ENCODE measurements at regions not wholly inside any gene's neighbourhood (a gene's known extent, or its start where the extent isn't known, plus 50 kb on each side); places are given as distances from the start of the nearest gene placed in this dataset.
"Not testable (repeated sequence)": the region's sequence is repeated elsewhere in the genome, so short reads cannot be mapped to it uniquely, and the experiment has no call there.

DNA sequence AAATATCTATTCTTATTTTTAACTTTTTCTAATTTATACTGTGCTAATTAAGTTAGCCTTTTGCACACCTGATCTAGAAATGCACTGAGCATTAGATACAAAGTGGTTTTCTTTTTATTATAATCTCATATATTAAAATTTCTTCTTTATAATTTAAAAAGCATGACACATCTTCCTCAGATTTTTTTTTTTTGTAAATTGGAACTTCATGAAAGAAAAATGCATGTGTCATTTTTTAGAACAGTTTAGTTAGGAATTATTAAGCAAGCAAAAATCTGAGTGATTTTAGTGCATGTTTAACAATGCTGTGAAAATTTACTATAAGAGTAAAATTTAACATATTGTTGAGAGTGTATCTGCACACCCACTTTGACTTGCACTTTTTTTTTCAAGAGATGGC lies 367.9 kb downstream of the TFEC start:
- no peak for FAIRE-seq
- DNase-seq (ENCODE audit: low spot score in 2 of 2), result no peak

DNA sequence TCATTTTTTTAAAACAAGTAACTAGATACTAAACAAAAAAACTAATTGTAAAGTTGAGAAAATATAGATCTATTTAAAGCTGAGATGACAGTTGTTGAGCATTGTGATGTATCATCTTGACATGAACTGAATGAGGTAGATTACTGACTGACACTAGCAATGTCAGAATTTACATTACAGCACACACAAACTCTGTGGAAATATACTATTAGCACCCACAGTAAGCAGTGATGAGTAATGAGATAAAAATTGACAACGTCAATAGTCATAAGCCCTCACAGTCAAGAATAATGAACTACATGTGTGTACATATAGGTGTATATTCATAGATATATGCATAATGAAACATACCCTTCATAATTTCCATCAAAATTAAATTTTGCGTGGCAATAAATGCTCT lies 368.4 kb downstream of the TFEC start:
- DNase-seq (ENCODE audit: low spot score in 2 of 2) (no peak), FAIRE-seq (no peak)

DNA sequence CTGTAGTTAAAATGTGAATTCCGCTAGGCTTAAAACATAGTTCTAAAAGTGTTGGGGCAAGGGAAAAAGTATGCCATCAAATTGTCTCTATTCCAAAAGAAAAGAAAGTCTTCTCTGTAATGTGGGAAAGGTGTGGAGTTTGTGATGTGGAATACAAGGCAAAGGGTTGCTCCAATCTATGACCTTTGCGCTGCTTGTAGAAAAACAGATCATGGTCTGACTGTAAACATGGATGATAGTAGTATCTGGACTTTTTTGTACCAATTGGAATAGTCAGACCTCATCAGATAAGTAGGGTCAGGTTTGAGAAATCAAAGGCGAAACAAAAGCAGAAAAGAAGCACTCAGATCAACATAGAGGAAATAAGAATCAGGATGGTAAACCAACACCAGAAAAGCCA lies 372.3 kb downstream of the TFEC start:
- DNase-seq (ENCODE audit: low spot score in 2 of 2) (no peak), FAIRE-seq (no peak)

DNA sequence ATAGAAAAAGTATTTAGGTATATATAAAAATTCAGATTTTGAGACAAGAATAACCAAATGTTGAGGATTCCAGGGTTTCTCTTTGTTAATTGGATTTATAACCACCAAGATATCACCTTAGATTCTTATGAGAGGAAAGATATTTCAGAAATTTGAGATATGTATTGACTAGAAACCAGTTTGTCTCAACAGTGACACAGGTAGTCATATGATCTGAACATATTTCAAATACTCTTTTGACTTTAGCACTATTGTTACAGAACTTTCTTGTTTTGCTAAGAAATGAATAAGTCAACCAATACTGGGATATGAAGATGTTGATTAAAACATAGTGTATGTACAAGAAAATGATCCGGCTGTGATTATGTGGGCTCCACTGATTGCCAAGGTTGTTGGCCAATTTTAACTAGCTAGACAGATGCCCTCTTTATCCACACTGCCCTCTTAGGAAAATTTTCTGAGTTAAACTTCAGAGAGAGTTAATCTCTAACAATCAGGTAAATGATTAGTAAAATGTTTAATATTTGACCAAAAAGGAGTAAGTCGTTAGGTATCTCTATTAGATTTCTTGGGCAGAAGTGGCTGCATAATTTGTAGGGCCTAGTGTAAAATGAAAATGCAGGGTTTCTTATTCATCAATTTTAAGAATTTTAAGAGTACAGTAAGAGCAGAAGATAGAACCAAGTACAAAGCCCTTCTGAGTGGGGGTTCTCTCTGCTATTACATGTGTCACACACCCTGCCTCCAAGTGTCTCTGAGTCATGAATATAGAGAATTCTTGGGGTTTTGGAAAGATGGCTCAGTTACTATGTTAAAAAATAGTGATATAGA lies 376.0 kb downstream of the TFEC start:
- DNase-seq (ENCODE audit: low spot score in 2 of 2) (no peak), FAIRE-seq (no peak)

- FAIRE-seq, result no peak
Measured at GRCh38 chr7:115649429-115649828, 381.1 kb downstream of the TFEC start.

GRCh38 chr7:115647712-115648111 lies 382.9 kb downstream of the TFEC start:
- DNase-seq (ENCODE audit: low spot score in 2 of 2) (no peak), FAIRE-seq (no peak)

More at GRCh38 chr7:115649429-115649828, 381.1 kb downstream of the TFEC start:
- no peak for DNase-seq (ENCODE audit: low spot score in 2 of 2)

- FAIRE-seq (peak; percentile 72), DNase-seq (ENCODE audit: low spot score in 2 of 2) (no peak)
Measured at GRCh38 chr7:115642194-115642593, 388.4 kb downstream of the TFEC start.

DNA sequence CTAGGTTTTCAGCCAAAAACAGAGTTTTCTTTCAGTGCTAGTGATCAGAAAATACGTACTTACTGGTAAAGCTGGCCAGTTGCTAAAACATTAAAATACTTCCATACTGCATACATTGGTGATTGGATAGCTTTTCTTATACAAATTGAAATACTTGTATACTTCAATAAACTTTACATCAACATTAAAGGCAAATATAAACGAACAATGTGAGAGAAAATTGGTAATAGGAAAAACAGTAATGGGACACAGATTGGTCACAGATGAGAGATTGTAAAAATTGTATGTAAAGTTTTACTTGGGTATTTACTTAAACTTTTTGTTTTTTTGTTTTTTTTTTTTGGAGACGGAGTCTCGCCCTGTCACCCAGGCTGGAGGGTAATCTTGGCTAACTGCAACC lies 391.7 kb downstream of the TFEC start:
- FAIRE-seq (no peak), DNase-seq (ENCODE audit: low spot score in 2 of 2) (no peak)

DNA sequence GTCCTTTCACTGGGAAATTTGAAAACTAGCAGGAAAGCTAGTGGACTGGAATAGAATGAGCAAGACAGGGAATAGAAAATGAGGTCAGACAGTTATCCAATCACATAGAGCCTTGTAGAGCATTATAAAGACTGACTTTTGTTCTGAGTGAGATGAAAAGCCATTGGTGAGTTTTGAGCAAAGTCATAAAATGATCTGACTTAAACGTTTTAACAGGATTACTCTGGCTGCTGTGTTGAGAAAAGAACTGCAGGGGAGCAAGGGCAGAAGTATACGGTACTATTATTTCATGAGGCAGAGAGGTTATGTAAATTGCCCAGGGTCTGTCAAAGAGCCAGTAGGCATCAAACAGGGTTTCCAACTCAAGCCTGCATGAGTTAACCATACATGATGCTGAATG lies 393.4 kb downstream of the TFEC start:
- DNase-seq (ENCODE audit: low spot score in 2 of 2) (no peak), FAIRE-seq (no peak)

- FAIRE-seq (no peak), DNase-seq (ENCODE audit: low spot score in 2 of 2) (no peak)
Measured at GRCh38 chr7:115635876-115636275, 394.7 kb downstream of the TFEC start.

- no peak for FAIRE-seq
- DNase-seq (ENCODE audit: low spot score in 2 of 2), result no peak
Measured at GRCh38 chr7:115635376-115635775, 395.2 kb downstream of the TFEC start.

DNA sequence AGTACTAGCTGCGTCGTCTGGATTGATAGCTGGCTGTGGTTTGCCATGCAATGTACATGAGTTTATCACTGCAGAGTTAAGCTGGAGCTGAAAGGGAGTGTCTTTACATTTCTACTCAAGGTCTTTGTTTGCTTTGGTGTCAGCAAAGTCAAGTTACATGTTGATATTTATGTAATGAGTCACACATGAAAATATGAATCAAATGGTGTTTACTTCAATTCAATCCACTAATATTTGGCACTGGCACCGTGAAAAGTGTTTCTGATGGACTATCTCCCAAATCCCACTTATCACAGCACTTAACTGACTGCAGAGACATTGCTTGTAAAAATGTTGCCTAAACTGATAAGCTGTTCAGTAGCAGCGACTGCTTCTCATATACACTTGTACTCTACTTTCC lies 395.9 kb downstream of the TFEC start:
- no peak for DNase-seq (ENCODE audit: low spot score in 2 of 2)
- no peak for FAIRE-seq

DNA sequence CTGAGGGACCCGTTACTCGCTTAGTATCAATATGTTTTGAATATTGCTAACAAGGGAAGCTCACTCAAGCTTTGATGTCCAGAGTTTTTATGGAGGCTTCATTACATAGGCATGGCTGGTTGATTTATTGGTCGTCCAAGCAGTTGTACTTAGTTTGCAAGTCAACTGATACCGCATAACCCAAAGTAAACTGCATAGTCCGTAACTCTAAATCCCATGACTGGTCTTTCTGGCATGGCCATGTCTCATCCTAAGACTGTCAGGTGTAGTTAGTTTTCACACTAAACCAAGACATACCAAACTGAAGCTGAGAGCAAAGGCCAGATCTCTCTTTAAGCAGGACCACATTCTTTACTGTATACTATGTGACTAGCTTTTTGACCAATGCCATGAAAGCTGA lies 397.9 kb downstream of the TFEC start:
- no peak for FAIRE-seq
- DNase-seq (ENCODE audit: low spot score in 2 of 2), result no peak

DNA sequence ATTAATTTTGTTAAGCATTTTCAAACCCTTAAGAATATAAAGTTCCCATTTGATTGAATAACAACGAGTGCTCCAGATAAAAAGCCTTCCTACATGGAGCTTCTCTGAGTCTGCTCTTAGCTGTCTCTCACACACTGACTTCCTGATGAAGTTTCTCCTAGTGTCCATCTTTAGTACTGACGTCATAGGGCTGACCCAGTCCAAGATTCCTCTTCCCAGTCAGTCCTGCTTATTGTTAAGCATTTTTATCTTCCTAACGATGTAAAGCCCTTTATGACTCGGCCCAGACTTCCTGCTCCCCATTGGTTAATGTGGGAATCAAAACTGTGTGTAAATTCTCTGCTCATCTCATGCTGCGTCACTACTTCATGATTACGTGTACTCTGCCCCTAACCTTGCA lies 398.8 kb downstream of the TFEC start:
- DNase-seq (ENCODE audit: low spot score in 2 of 2), result no peak
- FAIRE-seq, result no peak

DNA sequence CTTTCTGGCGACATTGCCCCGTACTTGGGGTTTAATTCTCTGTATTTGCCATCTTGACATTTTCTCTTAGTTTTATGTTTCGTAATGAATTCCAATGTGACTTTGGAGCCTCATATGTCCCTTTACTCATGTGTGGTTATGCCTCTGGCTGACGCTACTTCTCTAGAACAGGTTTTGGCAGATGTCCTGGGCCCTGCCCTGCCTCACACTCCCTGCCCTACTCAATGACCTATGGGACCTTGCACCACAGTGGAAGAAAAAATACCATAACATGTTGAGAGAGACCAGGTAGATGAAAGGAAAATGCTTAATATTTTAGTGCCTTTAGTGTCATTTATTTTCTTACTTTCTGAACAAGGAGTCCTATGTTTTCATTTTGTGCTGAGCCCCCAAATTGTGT lies 400.5 kb downstream of the TFEC start:
- FAIRE-seq (no peak), DNase-seq (ENCODE audit: low spot score in 2 of 2) (no peak)

DNA sequence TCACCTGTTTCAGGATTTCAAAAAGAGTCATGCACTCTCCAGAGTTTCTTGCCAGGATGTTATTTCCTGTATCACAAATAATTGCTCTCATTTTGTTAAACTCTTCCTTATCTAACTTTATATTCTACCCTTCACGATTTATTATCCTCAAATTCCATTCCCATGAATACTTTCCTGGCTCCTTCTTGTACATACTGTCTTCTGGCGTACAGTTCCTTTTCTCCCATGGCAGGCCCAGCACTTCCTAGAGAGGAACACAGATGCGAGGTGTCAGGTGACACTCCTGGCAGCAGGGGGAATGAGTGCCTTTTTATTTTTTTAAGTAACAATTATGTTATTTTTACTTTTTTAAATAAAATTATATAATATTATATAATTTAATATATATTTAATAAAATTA lies 411.9 kb downstream of the TFEC start:
- DNase-seq (ENCODE audit: low spot score in 2 of 2) (no peak), FAIRE-seq (no peak)

DNA sequence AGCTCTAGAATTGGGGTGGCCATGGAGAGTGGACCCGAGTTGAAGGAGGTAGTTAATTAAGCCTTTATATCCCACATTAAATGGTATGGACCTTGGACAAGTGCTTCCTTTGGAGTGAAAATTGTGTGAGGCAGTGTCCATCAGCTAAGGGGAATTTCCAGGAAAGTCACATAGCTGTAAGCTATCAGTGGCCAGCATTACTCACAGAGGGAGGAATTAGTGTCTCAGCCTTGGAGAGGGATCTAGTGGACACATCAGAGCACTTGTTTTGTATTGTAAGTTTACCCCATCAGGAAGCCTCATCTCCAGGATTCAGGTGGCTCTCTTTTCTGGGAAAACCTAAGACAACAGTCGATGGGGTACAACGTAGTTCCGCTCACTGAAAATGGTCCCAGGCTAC lies 416.7 kb downstream of the TFEC start:
- no peak for DNase-seq (ENCODE audit: low spot score in 2 of 2)
- FAIRE-seq, result no peak

DNA sequence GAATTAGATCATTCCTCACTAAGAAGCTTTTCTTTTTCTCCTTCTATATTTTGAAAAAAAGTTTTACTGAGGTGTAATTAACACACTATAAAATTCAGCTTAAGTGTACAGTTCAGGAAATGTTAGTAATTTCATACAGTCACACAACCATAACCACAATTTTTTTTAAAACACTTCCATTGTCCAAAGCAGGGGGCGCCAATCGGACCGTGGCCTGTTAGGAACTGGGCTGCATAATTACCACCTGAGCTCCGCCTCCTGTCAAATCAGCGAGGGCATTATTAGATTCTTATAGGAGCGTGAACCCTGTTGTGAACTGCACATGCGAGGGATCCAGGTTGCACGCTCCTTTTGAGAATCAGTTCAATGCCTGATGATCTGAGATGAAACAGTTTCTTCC lies 427.1 kb downstream of the TFEC start:
- FAIRE-seq (no peak), DNase-seq (ENCODE audit: low spot score in 2 of 2) (no peak)

DNA sequence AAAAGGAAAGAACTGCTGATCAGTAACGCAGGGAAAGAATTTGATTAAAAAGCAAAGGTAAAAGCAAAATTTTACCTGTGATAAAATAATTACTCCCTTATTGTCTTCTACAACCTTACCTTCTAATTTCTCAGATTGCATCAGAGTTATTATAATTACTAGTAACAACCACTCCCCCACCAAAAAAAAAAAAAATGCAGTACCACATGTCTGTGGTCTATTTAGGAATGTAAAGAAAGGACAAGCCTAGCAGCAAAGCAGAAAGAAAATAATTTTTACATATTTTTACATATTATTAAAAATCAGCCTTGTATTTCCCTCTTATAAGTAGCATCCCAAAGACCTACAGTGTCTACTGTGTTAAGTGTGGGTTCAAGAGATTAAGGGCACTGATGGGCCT lies 430.4 kb downstream of the TFEC start:
- DNase-seq (ENCODE audit: low spot score in 2 of 2) (no peak), FAIRE-seq (no peak)

GRCh38 chr7:115599184-115599583 lies 431.4 kb downstream of the TFEC start:
- FAIRE-seq; DNase-seq (ENCODE audit: low spot score in 2 of 2): not testable (repeated sequence)

GRCh38 chr7:115597220-115597619 lies 433.3 kb downstream of the TFEC start:
- not testable (repeated sequence) for FAIRE-seq; DNase-seq (ENCODE audit: low spot score in 2 of 2)

GRCh38 chr7:115593111-115593510 lies 437.5 kb downstream of the TFEC start:
- DNase-seq (ENCODE audit: low spot score in 2 of 2), result no peak
- FAIRE-seq, result no peak

All from frontal cortex (tissue), 3 donors.